HepG2 (cell line): ENCODE measurements at regions not wholly inside any gene's neighbourhood (a gene's known extent, or its start where the extent isn't known, plus 50 kb on each side); places are given as distances from the start of the nearest gene placed in this dataset.

Source experiments
- ATAC-seq: fragments of 200-7000 bp; cut with Tn5 transposase; 3 replicates; pipeline ENCODE4 v1.9.1; 2020; ENCODE audit warnings: mild to moderate bottlenecking, moderate library complexity
- BruUV-seq: library from RNA; stranded (reverse); fragments of 400-500 nt; replicated peaks from 2 replicates; lab custom pipeline; 2021; lab: Mats Ljungman, UMichigan
- CTCF ChIA-PET: fragments of 300-600 bp; formaldehyde crosslinking; extraction: SDS; loops from one replicate; lab custom pipeline; 2021; ENCODE audit warnings: low total read pairs, inconsistent platforms, low intra/inter-chr PET ratio; lab: Yijun Ruan, JAX
- POLR2A ChIA-PET: fragments of 350-600 bp; sonication (Branson Sonifier 250); formaldehyde crosslinking; loops from one replicate; lab custom pipeline; 2020; ENCODE audit warnings: antibody characterized with exemption, inconsistent platforms; lab: Yijun Ruan, JAX
- DNase-seq: peaks from one replicate; pipeline ENCODE4 v3.0.0-alpha.2; 2015; ENCODE audit warnings: low spot score
- FAIRE-seq: peaks from 3 replicates; lab custom pipeline; 2011; peaks lifted over from hg19 to GRCh38; lab: Jason Lieb, UNC
- H2AFZ ChIP-seq: one replicate; pipeline ENCODE4 v1.6.1; 2011; ENCODE audit warnings: low read length, inconsistent platforms
- H3K27ac ChIP-seq: fragments of 300-600 bp; 3 replicates; pipeline ENCODE4 v1.8.0; 2011; ENCODE audit warnings: mixed run types, mild to moderate bottlenecking, mixed read lengths, low read length, inconsistent platforms; ENCODE audit not compliant: insufficient read depth; ENCODE audit errors: extremely low read length
- H3K27me3 ChIP-seq, 2 experiments: fragments of 200-600 bp in 1 of 2; 2 replicates in 1 of 2; 3 replicates in 1 of 2; pipeline versions ENCODE4 v1.6.0 to v1.8.0; 2011; ENCODE audit warnings: low read length in 2 of 2, mild to moderate bottlenecking in 2 of 2, moderate library complexity in 2 of 2, inconsistent platforms in 1 of 2; ENCODE audit not compliant: insufficient read depth in 2 of 2, control insufficient read depth in 1 of 2
- H3K36me3 ChIP-seq, 2 experiments: fragments of 200-600 bp in 1 of 2; replicated peaks in 1 of 2; 2 replicates in 1 of 2; 3 replicates in 1 of 2; pipeline versions ENCODE4 v1.5.1 to v1.8.0; 2011; ENCODE audit warnings: low read length in 2 of 2, inconsistent platforms in 1 of 2; ENCODE audit not compliant: insufficient read depth in 2 of 2, control insufficient read depth in 1 of 2
- H3K4me1 ChIP-seq: 2 replicates; pipeline ENCODE4 v1.5.1; 2012; ENCODE audit warnings: low read length, inconsistent platforms; ENCODE audit not compliant: insufficient read depth
- H3K4me2 ChIP-seq: 2 replicates; pipeline ENCODE4 v1.6.0; 2011; ENCODE audit warnings: low read depth, low read length, inconsistent platforms
- H3K4me3 ChIP-seq, 3 experiments: fragments of 200-600 bp in 1 of 3; sonication (generic), shearing (Covaris generic) in 1 of 3; replicated peaks in 1 of 3; 2 replicates each; pipeline ENCODE4 v1.5.1; 2011 to 2016; ENCODE audit warnings: low read length in 3 of 3, inconsistent platforms in 2 of 3, low read depth in 2 of 3, mild to moderate bottlenecking in 2 of 3, control low read depth in 1 of 3, mixed read lengths in 1 of 3; ENCODE audit not compliant: insufficient read depth in 1 of 3
- H3K79me2 ChIP-seq: one replicate; pipeline ENCODE4 v1.6.1; 2011; ENCODE audit warnings: low read length, inconsistent platforms; ENCODE audit not compliant: insufficient read depth
- H3K9ac ChIP-seq: 2 replicates; pipeline ENCODE4 v1.6.0; 2011; ENCODE audit warnings: mild to moderate bottlenecking, low read depth, low read length, inconsistent platforms; ENCODE audit not compliant: insufficient read depth
- H3K9me3 ChIP-seq: 2 replicates; pipeline ENCODE4 v1.5.1; 2012; ENCODE audit warnings: mild to moderate bottlenecking, low read length
- H4K20me1 ChIP-seq: 2 replicates; pipeline ENCODE4 v1.6.0; 2011; ENCODE audit warnings: inconsistent platforms, mild to moderate bottlenecking, low read length, moderate library complexity; ENCODE audit not compliant: insufficient read depth
- ARNTL ChIP-seq: sonication (generic); formaldehyde crosslinking; IDR thresholded peaks from 2 replicates; pipeline ENCODE4 v1.4.0; 2020; ENCODE audit warnings: mild to moderate bottlenecking, missing genetic modification reagents
- EZH2 ChIP-seq: conservative IDR thresholded peaks from 2 replicates; pipeline ENCODE4 v1.6.1; 2012; ENCODE audit warnings: mild to moderate bottlenecking, low read depth, low read length, moderate library complexity
- HMGXB3 ChIP-seq: sonication (generic); formaldehyde crosslinking; IDR thresholded peaks from 2 replicates; pipeline ENCODE4 v1.4.0; 2020; ENCODE audit warnings: missing genetic modification reagents, borderline replicate concordance
- MAFF ChIP-seq: IDR thresholded peaks from 2 replicates; pipeline ENCODE4 v1.6.1; 2011; ENCODE audit warnings: low read depth, low read length, improper control_type of control experiment
- MAFK ChIP-seq, 2 experiments: IDR thresholded peaks in 1 of 2; conservative IDR thresholded peaks in 1 of 2; 2 replicates each; pipeline ENCODE4 v1.6.1; 2011; ENCODE audit warnings: improper control_type of control experiment in 2 of 2, low read length in 2 of 2
- ZNF317 ChIP-seq: sonication (generic); formaldehyde crosslinking; IDR thresholded peaks from 2 replicates; pipeline ENCODE4 v1.5.0; 2020; ENCODE audit warnings: mild to moderate bottlenecking, missing genetic modification reagents
- ZNF33B ChIP-seq: sonication (generic); formaldehyde crosslinking; IDR thresholded peaks from 2 replicates; pipeline ENCODE4 v1.5.1; 2020; ENCODE audit warnings: mild to moderate bottlenecking, missing genetic modification reagents
- WGBS: methylation state at CpG from one replicate; pipeline ENCODE4 v1.1.6; 2017; ENCODE audit warnings: low lambda C conversion rate; 5-methylcytosine and 5-hydroxymethylcytosine counted together
- in situ Hi-C: cut with HindIII; loops from 2 replicates; pipeline ENCODE4 v1.10.0; 2017; ENCODE audit warnings: low pct_unique_long_range_greater_than_20kb; ENCODE audit not compliant: extremely low pct_ligation_motif_present
- intact Hi-C: fragments of 100-400 bp; cut with micrococcal nuclease; formaldehyde crosslinking; loops from one replicate; pipeline ENCODE4 v1.10.0; 2022; ENCODE audit not compliant: unreplicated experiment

DNA sequence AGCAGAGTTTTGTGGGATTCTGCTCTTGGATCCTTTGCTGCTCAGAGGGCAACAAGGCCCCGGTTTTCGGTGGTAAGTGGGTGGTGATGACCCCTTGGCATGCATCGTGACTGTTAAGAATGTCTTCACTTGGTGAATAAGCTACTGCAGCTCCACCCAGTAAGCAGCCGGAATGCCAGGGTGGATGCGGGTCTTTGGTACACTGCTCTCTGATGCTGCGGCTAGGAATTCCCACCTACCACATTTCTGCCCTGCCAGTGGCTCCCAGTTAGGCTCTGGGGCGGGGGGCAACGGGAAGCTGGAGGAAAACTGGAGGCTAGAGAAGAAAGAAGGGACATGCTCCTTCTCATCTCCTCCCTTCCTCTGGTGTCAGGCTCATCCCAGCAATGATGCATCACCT lies 180.4 kb upstream of the GALNT2 start (continued):
- TF ChIP-seq ARNTL (CRISPR knock-in tag) (no peak), ZNF317 (CRISPR knock-in tag) (no peak), EZH2 (no peak), ZNF33B (CRISPR knock-in tag) (no peak)
- TF ChIP-seq, all 625 proteins: peak for 0

DNA sequence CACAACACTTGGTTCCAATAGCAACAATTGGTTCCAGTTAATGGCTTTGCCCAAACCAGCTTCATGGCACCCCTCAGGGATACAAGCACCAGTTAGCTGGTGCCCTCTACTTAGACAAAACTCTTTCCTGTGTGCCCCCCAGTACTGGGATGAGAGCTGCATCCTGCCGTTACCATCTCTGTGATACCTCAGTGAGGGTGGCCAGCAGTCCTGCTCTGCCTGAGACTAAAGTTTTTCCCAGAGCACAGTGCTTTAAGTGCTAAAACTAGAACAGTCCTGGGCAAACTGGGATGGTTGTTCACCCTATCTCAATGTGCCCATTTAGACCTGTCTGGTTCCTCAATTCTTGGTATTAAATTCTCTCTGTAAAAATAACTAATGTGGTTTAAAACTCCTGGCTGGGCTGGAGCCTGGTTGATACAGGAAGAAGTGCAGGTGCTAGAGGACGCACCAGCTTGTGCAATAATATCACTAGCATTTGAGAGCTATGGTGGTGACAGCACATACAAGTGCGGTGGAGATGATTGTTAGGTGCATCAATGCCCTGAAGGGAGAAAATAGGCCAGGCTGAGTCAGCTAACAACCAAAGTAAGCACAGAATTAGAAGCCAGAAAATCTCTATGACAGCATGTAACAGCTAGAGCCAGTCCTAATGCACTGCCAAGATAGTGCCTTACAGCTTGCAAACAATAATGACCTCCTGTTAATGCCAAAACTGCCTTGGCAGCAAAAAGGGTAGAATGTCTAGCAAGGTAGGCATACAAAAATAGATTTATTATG lies 179.8 kb upstream of the GALNT2 start:
- no peak overlapping the region for H3K4me2 ChIP-seq
- 15% methylated on average over 3 of the region's 3 CpGs for WGBS
- no peak for ATAC-seq
- in situ Hi-C loops (no loop called here), intact Hi-C loops (no loop called here)
- no peaks in the 10 kb centered on the region for H3K36me3 ChIP-seq
- H3K9ac ChIP-seq = no peak overlapping the region
- no peaks in the 10 kb centered on the region for H3K79me2 ChIP-seq
- no peaks in the 10 kb centered on the region for H3K4me1 ChIP-seq
- H3K27me3 ChIP-seq = peaks cover 2 to 10% of the 10 kb centered on the region in 2 experiments; a peak in 3 of 5 replicates
- H3K9me3 ChIP-seq = no peaks in the 10 kb centered on the region
- no peak for DNase-seq
- TF ChIP-seq MAFK (conservative IDR thresholded peaks at IDR 0.05 in 1 of 2, IDR thresholded peaks at IDR 0.05 in 1 of 2; ENCODE audit: low read length in 2 of 2) (peak in 1 of 2 experiments; percentile 47; a peak in 1 of 4 replicates), MAFF (0 out of 2 replicates have a peak, but pooled peaks have one; percentile 20), HMGXB3 (CRISPR knock-in tag) (no peak)
- POLR2A ChIA-PET = no interaction called here
- no peak overlapping the region for H2AFZ ChIP-seq
- no peak for FAIRE-seq
- no TSS peak for BruUV-seq
- no peak overlapping the region for H3K27ac ChIP-seq
- H3K4me3 ChIP-seq = no peak overlapping the region
- H4K20me1 ChIP-seq = no peaks in the 10 kb centered on the region
- CTCF ChIA-PET = no interaction called here
